ENCODE measurements at regions not wholly inside any gene's neighbourhood (a gene's known extent, or its start where the extent isn't known, plus 50 kb on each side); places are given as distances from the start of the nearest gene placed in this dataset.

GRCh38 chr6:44679438-44680201, 292.1 kb downstream of the CDC5L start:
- no peak for DNase-seq (ENCODE audit: low read depth)

GRCh38 chr6:44680202-44680720, 292.8 kb downstream of the CDC5L start:
- no peak for DNase-seq (ENCODE audit: low read depth)

- no peak for DNase-seq (ENCODE audit: low read depth)
These were observed 294.3 kb downstream of the CDC5L start for GRCh38 chr6:44681761-44682160.

- DNase-seq (ENCODE audit: low read depth): no peak
These were observed 294.8 kb downstream of the CDC5L start for GRCh38 chr6:44682280-44682679.

- DNase-seq (ENCODE audit: low read depth): no peak
These were observed 295.7 kb downstream of the CDC5L start for GRCh38 chr6:44682987-44683779.

GRCh38 chr6:44685213-44685612, 297.7 kb downstream of the CDC5L start:
- no peak for DNase-seq (ENCODE audit: low read depth)

GRCh38 chr6:44696099-44696498, 308.6 kb downstream of the CDC5L start:
- DNase-seq (ENCODE audit: low read depth): no peak

GRCh38 chr6:44696686-44697085, 309.2 kb downstream of the CDC5L start:
- DNase-seq (ENCODE audit: low read depth): no peak

- DNase-seq (ENCODE audit: low read depth): no peak
These were observed 309.8 kb downstream of the CDC5L start for GRCh38 chr6:44697327-44697726.

- DNase-seq (ENCODE audit: low read depth): no peak
These were observed 311.1 kb downstream of the CDC5L start for GRCh38 chr6:44698602-44699001.

GRCh38 chr6:44699082-44699481, 311.6 kb downstream of the CDC5L start:
- no peak for DNase-seq (ENCODE audit: low read depth)

GRCh38 chr6:44699851-44700250, 312.3 kb downstream of the CDC5L start:
- DNase-seq (ENCODE audit: low read depth): no peak

- no peak for DNase-seq (ENCODE audit: low read depth)
These were observed 312.9 kb downstream of the CDC5L start for GRCh38 chr6:44700422-44700821.

- DNase-seq (ENCODE audit: low read depth): no peak
These were observed 313.6 kb downstream of the CDC5L start for GRCh38 chr6:44701038-44701636.

- DNase-seq (ENCODE audit: low read depth): no peak
These were observed 314.2 kb downstream of the CDC5L start for GRCh38 chr6:44701637-44702101.

- DNase-seq (ENCODE audit: low read depth): no peak
These were observed 314.8 kb downstream of the CDC5L start for GRCh38 chr6:44702292-44702691.

- DNase-seq (ENCODE audit: low read depth): no peak
These were observed 317.0 kb downstream of the CDC5L start for GRCh38 chr6:44704240-44705150.

- no peak for DNase-seq (ENCODE audit: low read depth)
These were observed 318.1 kb downstream of the CDC5L start for GRCh38 chr6:44705596-44705995.

- no peak for DNase-seq (ENCODE audit: low read depth)
These were observed 318.5 kb downstream of the CDC5L start for GRCh38 chr6:44706011-44706410.

- DNase-seq (ENCODE audit: low read depth): no peak
These were observed 320.7 kb downstream of the CDC5L start for GRCh38 chr6:44708208-44708607.

- no peak for DNase-seq (ENCODE audit: low read depth)
These were observed 325.0 kb downstream of the CDC5L start for GRCh38 chr6:44712353-44713111.
